ENCODE measurements at regions not wholly inside any gene's neighbourhood (a gene's known extent, or its start where the extent isn't known, plus 50 kb on each side); places are given as distances from the start of the nearest gene placed in this dataset.
"Not testable (repeated sequence)": the region's sequence is repeated elsewhere in the genome, so short reads cannot be mapped to it uniquely, and the experiment has no call there.

- Histone ChIP-seq H3K36me3 (ENCODE audit: control insufficient read depth, insufficient read depth, low read length) (no peaks in the 10 kb centered on the region), H3K4me1 (ENCODE audit: control insufficient read depth, insufficient read depth, low read length) (no peaks in the 10 kb centered on the region), H3K9me3 (ENCODE audit: control insufficient read depth, low read depth, low read length) (no peaks in the 10 kb centered on the region), H3K27ac (ENCODE audit: low read length) (no peak overlapping the region), H3K27me3 (ENCODE audit: control insufficient read depth, insufficient read depth, low read length) (no peaks in the 10 kb centered on the region), H3K4me3 (ENCODE audit: low read length) (no peak overlapping the region)
- DNase-seq, result no peak
- no CpG with 5 or more reads among the region's 1 CpG for WGBS (ENCODE audit: insufficient coverage, low lambda C conversion rate)
These were observed 443.9 kb upstream of the TBL1XR1 start for GRCh38 chr3:177641206-177641605.

- H3K27ac ChIP-seq (ENCODE audit: low read length), result no peak overlapping the region
- H3K36me3 ChIP-seq (ENCODE audit: control insufficient read depth, insufficient read depth, low read length), result no peaks in the 10 kb centered on the region
- no peaks in the 10 kb centered on the region for H3K27me3 ChIP-seq (ENCODE audit: control insufficient read depth, insufficient read depth, low read length)
- H3K4me3 ChIP-seq (ENCODE audit: low read length), result no peak overlapping the region
- H3K4me1 ChIP-seq (ENCODE audit: control insufficient read depth, insufficient read depth, low read length), result no peaks in the 10 kb centered on the region
- WGBS (ENCODE audit: insufficient coverage, low lambda C conversion rate), result no CpG with 5 or more reads among the region's 8 CpGs
- no peaks in the 10 kb centered on the region for H3K9me3 ChIP-seq (ENCODE audit: control insufficient read depth, low read depth, low read length)
- no peak for DNase-seq
These were observed 444.9 kb upstream of the TBL1XR1 start for GRCh38 chr3:177642042-177642803.

GRCh38 chr3:177642804-177643125 is 445.5 kb upstream of the TBL1XR1 start:
- no peak overlapping the region for H3K27ac ChIP-seq (ENCODE audit: low read length)
- WGBS (ENCODE audit: insufficient coverage, low lambda C conversion rate), result no CpG with 5 or more reads among the region's 3 CpGs
- no peak overlapping the region for H3K4me3 ChIP-seq (ENCODE audit: low read length)
- H3K36me3 ChIP-seq (ENCODE audit: control insufficient read depth, insufficient read depth, low read length), result no peaks in the 10 kb centered on the region
- H3K9me3 ChIP-seq (ENCODE audit: control insufficient read depth, low read depth, low read length), result no peaks in the 10 kb centered on the region
- H3K27me3 ChIP-seq (ENCODE audit: control insufficient read depth, insufficient read depth, low read length), result no peaks in the 10 kb centered on the region
- no peaks in the 10 kb centered on the region for H3K4me1 ChIP-seq (ENCODE audit: control insufficient read depth, insufficient read depth, low read length)
- no peak for DNase-seq

GRCh38 chr3:177646749-177647148 is 449.5 kb upstream of the TBL1XR1 start:
- Histone ChIP-seq H3K36me3 (ENCODE audit: control insufficient read depth, insufficient read depth, low read length) (no peaks in the 10 kb centered on the region), H3K4me1 (ENCODE audit: control insufficient read depth, insufficient read depth, low read length) (no peaks in the 10 kb centered on the region), H3K27ac (ENCODE audit: low read length) (no peak overlapping the region), H3K27me3 (ENCODE audit: control insufficient read depth, insufficient read depth, low read length) (no peaks in the 10 kb centered on the region), H3K9me3 (ENCODE audit: control insufficient read depth, low read depth, low read length) (no peaks in the 10 kb centered on the region), H3K4me3 (ENCODE audit: low read length) (no peak overlapping the region)
- DNase-seq, result no peak
- WGBS (ENCODE audit: insufficient coverage, low lambda C conversion rate), result no CpG with 5 or more reads among the region's 3 CpGs

GRCh38 chr3:177647341-177647740 is 450.1 kb upstream of the TBL1XR1 start:
- Histone ChIP-seq H3K9me3 (ENCODE audit: control insufficient read depth, low read depth, low read length) (no peaks in the 10 kb centered on the region), H3K4me3 (ENCODE audit: low read length) (no peak overlapping the region), H3K27me3 (ENCODE audit: control insufficient read depth, insufficient read depth, low read length) (no peaks in the 10 kb centered on the region), H3K4me1 (ENCODE audit: control insufficient read depth, insufficient read depth, low read length) (no peaks in the 10 kb centered on the region), H3K36me3 (ENCODE audit: control insufficient read depth, insufficient read depth, low read length) (no peaks in the 10 kb centered on the region), H3K27ac (ENCODE audit: low read length) (no peak overlapping the region)
- no peak for DNase-seq
- WGBS (ENCODE audit: insufficient coverage, low lambda C conversion rate), result 100% methylated on average over 2 of the region's 3 CpGs

- Histone ChIP-seq H3K4me3 (ENCODE audit: low read length) (no peak overlapping the region), H3K9me3 (ENCODE audit: control insufficient read depth, low read depth, low read length) (no peaks in the 10 kb centered on the region), H3K36me3 (ENCODE audit: control insufficient read depth, insufficient read depth, low read length) (no peaks in the 10 kb centered on the region), H3K4me1 (ENCODE audit: control insufficient read depth, insufficient read depth, low read length) (no peaks in the 10 kb centered on the region), H3K27ac (ENCODE audit: low read length) (no peak overlapping the region), H3K27me3 (ENCODE audit: control insufficient read depth, insufficient read depth, low read length) (no peaks in the 10 kb centered on the region)
- WGBS (ENCODE audit: insufficient coverage, low lambda C conversion rate), result no CpG with 5 or more reads among the region's 4 CpGs
- DNase-seq, result no peak
These were observed 450.6 kb upstream of the TBL1XR1 start for GRCh38 chr3:177647876-177648275.

- DNase-seq, result no peak
- no peaks in the 10 kb centered on the region for H3K36me3 ChIP-seq (ENCODE audit: control insufficient read depth, insufficient read depth, low read length)
- WGBS (ENCODE audit: insufficient coverage, low lambda C conversion rate), result no CpG with 5 or more reads among the region's 5 CpGs
- H3K9me3 ChIP-seq (ENCODE audit: control insufficient read depth, low read depth, low read length), result no peaks in the 10 kb centered on the region
- no peaks in the 10 kb centered on the region for H3K4me1 ChIP-seq (ENCODE audit: control insufficient read depth, insufficient read depth, low read length)
- H3K27ac ChIP-seq (ENCODE audit: low read length), result no peak overlapping the region
- H3K27me3 ChIP-seq (ENCODE audit: control insufficient read depth, insufficient read depth, low read length), result no peaks in the 10 kb centered on the region
- no peak overlapping the region for H3K4me3 ChIP-seq (ENCODE audit: low read length)
These were observed 455.4 kb upstream of the TBL1XR1 start for GRCh38 chr3:177652556-177653291.

GRCh38 chr3:177657243-177657642 is 460.0 kb upstream of the TBL1XR1 start:
- no peaks in the 10 kb centered on the region for H3K36me3 ChIP-seq (ENCODE audit: control insufficient read depth, insufficient read depth, low read length)
- WGBS (ENCODE audit: insufficient coverage, low lambda C conversion rate), result no CpG with 5 or more reads among the region's 4 CpGs
- no peaks in the 10 kb centered on the region for H3K27me3 ChIP-seq (ENCODE audit: control insufficient read depth, insufficient read depth, low read length)
- no peaks in the 10 kb centered on the region for H3K9me3 ChIP-seq (ENCODE audit: control insufficient read depth, low read depth, low read length)
- no peak for DNase-seq
- H3K4me3 ChIP-seq (ENCODE audit: low read length), result no peak overlapping the region
- H3K27ac ChIP-seq (ENCODE audit: low read length), result no peak overlapping the region
- H3K4me1 ChIP-seq (ENCODE audit: control insufficient read depth, insufficient read depth, low read length), result no peaks in the 10 kb centered on the region

GRCh38 chr3:177658354-177658753 is 461.1 kb upstream of the TBL1XR1 start:
- Histone ChIP-seq H3K4me3 (ENCODE audit: low read length) (no peak overlapping the region), H3K36me3 (ENCODE audit: control insufficient read depth, insufficient read depth, low read length) (no peaks in the 10 kb centered on the region), H3K9me3 (ENCODE audit: control insufficient read depth, low read depth, low read length) (no peaks in the 10 kb centered on the region), H3K27ac (ENCODE audit: low read length) (no peak overlapping the region), H3K4me1 (ENCODE audit: control insufficient read depth, insufficient read depth, low read length) (no peaks in the 10 kb centered on the region), H3K27me3 (ENCODE audit: control insufficient read depth, insufficient read depth, low read length) (no peaks in the 10 kb centered on the region)
- no peak for DNase-seq

- no CpG with 5 or more reads among the region's 17 CpGs for WGBS (ENCODE audit: insufficient coverage, low lambda C conversion rate)
- H3K9me3 ChIP-seq (ENCODE audit: control insufficient read depth, low read depth, low read length); H3K4me1 ChIP-seq (ENCODE audit: control insufficient read depth, insufficient read depth, low read length); DNase-seq; H3K27me3 ChIP-seq (ENCODE audit: control insufficient read depth, insufficient read depth, low read length); H3K36me3 ChIP-seq (ENCODE audit: control insufficient read depth, insufficient read depth, low read length); H3K4me3 ChIP-seq (ENCODE audit: low read length); H3K27ac ChIP-seq (ENCODE audit: low read length): not testable (repeated sequence)
These were observed 467.3 kb upstream of the TBL1XR1 start for GRCh38 chr3:177664380-177665103.

All from large intestine (tissue), 3 donors.